ENCODE measurements at regions not wholly inside any gene's neighbourhood (a gene's known extent, or its start where the extent isn't known, plus 50 kb on each side); places are given as distances from the start of the nearest gene placed in this dataset.

- POLR2A ChIA-PET = no interaction called here
- Histone ChIP-seq H3K36me3 (ENCODE audit: control insufficient read depth in 2 of 2, insufficient read depth in 1 of 2, low read length in 2 of 2) (no peaks in the 10 kb centered on the region), H3K4me3 (ENCODE audit: low read depth, low read length) (no peak overlapping the region), H3K27ac (ENCODE audit: extremely low read depth, low read depth, low read length) (no peak overlapping the region), H3K4me1 (ENCODE audit: control insufficient read depth, insufficient read depth, low read length) (no peaks in the 10 kb centered on the region), H3K9me3 (ENCODE audit: control insufficient read depth, insufficient read depth, low read depth, low read length) (no peaks in the 10 kb centered on the region)
- CTCF ChIA-PET = no interaction called here
- TF ChIP-seq ZFP3 (tag by site-specific recombination; IDR thresholded peaks at IDR 0.05; ENCODE audit: low read depth) (no peak), ZNF404 (tag by site-specific recombination; IDR thresholded peaks at IDR 0.05) (no peak), KLF16 (tag by site-specific recombination; IDR thresholded peaks at IDR 0.05) (no peak), ZBTB17 (tag by site-specific recombination; IDR thresholded peaks at IDR 0.05) (no peak), ZNF202 (tag by site-specific recombination; IDR thresholded peaks at IDR 0.05; ENCODE audit: borderline replicate concordance) (no peak), MEIS1 (CRISPR knock-in tag; IDR thresholded peaks at IDR 0.05; ENCODE audit: borderline replicate concordance) (no peak), TRIM28 (IDR thresholded peaks at IDR 0.05; ENCODE audit: borderline replicate concordance, low read length) (no peak), ZNF174 (tag by site-specific recombination; IDR thresholded peaks at IDR 0.05) (no peak), ZNF777 (tag by site-specific recombination; IDR thresholded peaks at IDR 0.05; ENCODE audit: borderline replicate concordance) (no peak), GLI2 (tag by site-specific recombination; IDR thresholded peaks at IDR 0.05; ENCODE audit: borderline replicate concordance, low read depth) (no peak), ZNF843 (tag by site-specific recombination; IDR thresholded peaks at IDR 0.05) (no peak), ZNF2 (tag by site-specific recombination; IDR thresholded peaks at IDR 0.05) (no peak), ZNF473 (tag by site-specific recombination; IDR thresholded peaks at IDR 0.05) (no peak), ZNF175 (tag by site-specific recombination; IDR thresholded peaks at IDR 0.05) (no peak), EGR2 (tag by site-specific recombination; IDR thresholded peaks at IDR 0.05; ENCODE audit: low read depth) (no peak), ZNF558 (tag by site-specific recombination; IDR thresholded peaks at IDR 0.05) (no peak)
- TF ChIP-seq, protein P1, sequence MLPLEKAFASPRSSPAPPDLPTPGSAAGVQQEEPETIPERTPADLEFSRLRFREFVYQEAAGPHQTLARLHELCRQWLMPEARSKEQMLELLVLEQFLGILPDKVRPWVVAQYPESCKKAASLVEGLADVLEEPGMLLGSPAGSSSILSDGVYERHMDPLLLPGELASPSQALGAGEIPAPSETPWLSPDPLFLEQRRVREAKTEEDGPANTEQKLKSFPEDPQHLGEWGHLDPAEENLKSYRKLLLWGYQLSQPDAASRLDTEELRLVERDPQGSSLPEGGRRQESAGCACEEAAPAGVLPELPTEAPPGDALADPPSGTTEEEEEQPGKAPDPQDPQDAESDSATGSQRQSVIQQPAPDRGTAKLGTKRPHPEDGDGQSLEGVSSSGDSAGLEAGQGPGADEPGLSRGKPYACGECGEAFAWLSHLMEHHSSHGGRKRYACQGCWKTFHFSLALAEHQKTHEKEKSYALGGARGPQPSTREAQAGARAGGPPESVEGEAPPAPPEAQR (tag by site-specific recombination; IDR thresholded peaks at IDR 0.05) = no peak
- TF ChIP-seq, protein P2, sequence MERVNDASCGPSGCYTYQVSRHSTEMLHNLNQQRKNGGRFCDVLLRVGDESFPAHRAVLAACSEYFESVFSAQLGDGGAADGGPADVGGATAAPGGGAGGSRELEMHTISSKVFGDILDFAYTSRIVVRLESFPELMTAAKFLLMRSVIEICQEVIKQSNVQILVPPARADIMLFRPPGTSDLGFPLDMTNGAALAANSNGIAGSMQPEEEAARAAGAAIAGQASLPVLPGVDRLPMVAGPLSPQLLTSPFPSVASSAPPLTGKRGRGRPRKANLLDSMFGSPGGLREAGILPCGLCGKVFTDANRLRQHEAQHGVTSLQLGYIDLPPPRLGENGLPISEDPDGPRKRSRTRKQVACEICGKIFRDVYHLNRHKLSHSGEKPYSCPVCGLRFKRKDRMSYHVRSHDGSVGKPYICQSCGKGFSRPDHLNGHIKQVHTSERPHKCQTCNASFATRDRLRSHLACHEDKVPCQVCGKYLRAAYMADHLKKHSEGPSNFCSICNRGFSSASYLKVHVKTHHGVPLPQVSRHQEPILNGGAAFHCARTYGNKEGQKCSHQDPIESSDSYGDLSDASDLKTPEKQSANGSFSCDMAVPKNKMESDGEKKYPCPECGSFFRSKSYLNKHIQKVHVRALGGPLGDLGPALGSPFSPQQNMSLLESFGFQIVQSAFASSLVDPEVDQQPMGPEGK (tag by site-specific recombination; IDR thresholded peaks at IDR 0.05) = no peak
Measured at GRCh38 chr4:188536826-188537225, 397.6 kb downstream of the TRIML1 start.

- Histone ChIP-seq H3K9me3 (ENCODE audit: control insufficient read depth, insufficient read depth, low read depth, low read length) (no peaks in the 10 kb centered on the region), H3K36me3 (ENCODE audit: control insufficient read depth in 2 of 2, insufficient read depth in 1 of 2, low read length in 2 of 2) (no peaks in the 10 kb centered on the region), H3K4me1 (ENCODE audit: control insufficient read depth, insufficient read depth, low read length) (0 out of 2 replicates have a peak, but pooled peaks cover 4% of the 10 kb centered on the region), H3K4me3 (ENCODE audit: low read depth, low read length) (no peak overlapping the region), H3K27ac (ENCODE audit: extremely low read depth, low read depth, low read length) (no peak overlapping the region)
- POLR2A ChIA-PET = no interaction called here
- CTCF ChIA-PET = no interaction called here
- TF ChIP-seq TRIM28 (IDR thresholded peaks at IDR 0.05; ENCODE audit: borderline replicate concordance, low read length) (0 out of 2 replicates have a peak, but pooled peaks have one; percentile 18), ZNF629 (tag by site-specific recombination; IDR thresholded peaks at IDR 0.05) (no peak), MEIS1 (CRISPR knock-in tag; IDR thresholded peaks at IDR 0.05; ENCODE audit: borderline replicate concordance) (peak; percentile 96)
- TF ChIP-seq, protein P3, sequence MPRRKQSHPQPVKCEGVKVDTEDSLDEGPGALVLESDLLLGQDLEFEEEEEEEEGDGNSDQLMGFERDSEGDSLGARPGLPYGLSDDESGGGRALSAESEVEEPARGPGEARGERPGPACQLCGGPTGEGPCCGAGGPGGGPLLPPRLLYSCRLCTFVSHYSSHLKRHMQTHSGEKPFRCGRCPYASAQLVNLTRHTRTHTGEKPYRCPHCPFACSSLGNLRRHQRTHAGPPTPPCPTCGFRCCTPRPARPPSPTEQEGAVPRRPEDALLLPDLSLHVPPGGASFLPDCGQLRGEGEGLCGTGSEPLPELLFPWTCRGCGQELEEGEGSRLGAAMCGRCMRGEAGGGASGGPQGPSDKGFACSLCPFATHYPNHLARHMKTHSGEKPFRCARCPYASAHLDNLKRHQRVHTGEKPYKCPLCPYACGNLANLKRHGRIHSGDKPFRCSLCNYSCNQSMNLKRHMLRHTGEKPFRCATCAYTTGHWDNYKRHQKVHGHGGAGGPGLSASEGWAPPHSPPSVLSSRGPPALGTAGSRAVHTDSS (tag by site-specific recombination; IDR thresholded peaks at IDR 0.05) = no peak
Measured at GRCh38 chr4:188550296-188550695, 411.1 kb downstream of the TRIML1 start.
